HepG2 (cell line): ENCODE measurements at regions not wholly inside any gene's neighbourhood (a gene's known extent, or its start where the extent isn't known, plus 50 kb on each side); places are given as distances from the start of the nearest gene placed in this dataset.

ENCODE experiments used
- ATAC-seq: fragments of 200-7000 bp; cut with Tn5 transposase; 3 replicates; pipeline ENCODE4 v1.9.1; 2020; ENCODE audit warnings: mild to moderate bottlenecking, moderate library complexity
- BruUV-seq: library from RNA; stranded (reverse); fragments of 400-500 nt; replicated peaks from 2 replicates; lab custom pipeline; 2021; lab: Mats Ljungman, UMichigan
- CTCF ChIA-PET: fragments of 300-600 bp; formaldehyde crosslinking; extraction: SDS; loops from one replicate; lab custom pipeline; 2021; ENCODE audit warnings: low total read pairs, inconsistent platforms, low intra/inter-chr PET ratio; lab: Yijun Ruan, JAX
- POLR2A ChIA-PET: fragments of 350-600 bp; sonication (Branson Sonifier 250); formaldehyde crosslinking; loops from one replicate; lab custom pipeline; 2020; ENCODE audit warnings: antibody characterized with exemption, inconsistent platforms; lab: Yijun Ruan, JAX
- DNase-seq: peaks from one replicate; pipeline ENCODE4 v3.0.0-alpha.2; 2015; ENCODE audit warnings: low spot score
- FAIRE-seq: peaks from 3 replicates; lab custom pipeline; 2011; peaks lifted over from hg19 to GRCh38; lab: Jason Lieb, UNC
- H2AFZ ChIP-seq: one replicate; pipeline ENCODE4 v1.6.1; 2011; ENCODE audit warnings: low read length, inconsistent platforms
- H3K27ac ChIP-seq: fragments of 300-600 bp; 3 replicates; pipeline ENCODE4 v1.8.0; 2011; ENCODE audit warnings: mixed run types, mild to moderate bottlenecking, mixed read lengths, low read length, inconsistent platforms; ENCODE audit not compliant: insufficient read depth; ENCODE audit errors: extremely low read length
- H3K27me3 ChIP-seq, 2 experiments: fragments of 200-600 bp in 1 of 2; 2 replicates in 1 of 2; 3 replicates in 1 of 2; pipeline versions ENCODE4 v1.6.0 to v1.8.0; 2011; ENCODE audit warnings: low read length in 2 of 2, mild to moderate bottlenecking in 2 of 2, moderate library complexity in 2 of 2, inconsistent platforms in 1 of 2; ENCODE audit not compliant: insufficient read depth in 2 of 2, control insufficient read depth in 1 of 2
- H3K36me3 ChIP-seq, 2 experiments: fragments of 200-600 bp in 1 of 2; replicated peaks in 1 of 2; 2 replicates in 1 of 2; 3 replicates in 1 of 2; pipeline versions ENCODE4 v1.5.1 to v1.8.0; 2011; ENCODE audit warnings: low read length in 2 of 2, inconsistent platforms in 1 of 2; ENCODE audit not compliant: insufficient read depth in 2 of 2, control insufficient read depth in 1 of 2
- H3K4me1 ChIP-seq: 2 replicates; pipeline ENCODE4 v1.5.1; 2012; ENCODE audit warnings: low read length, inconsistent platforms; ENCODE audit not compliant: insufficient read depth
- H3K4me2 ChIP-seq: 2 replicates; pipeline ENCODE4 v1.6.0; 2011; ENCODE audit warnings: low read depth, low read length, inconsistent platforms
- H3K4me3 ChIP-seq, 3 experiments: fragments of 200-600 bp in 1 of 3; sonication (generic), shearing (Covaris generic) in 1 of 3; replicated peaks in 1 of 3; 2 replicates each; pipeline ENCODE4 v1.5.1; 2011 to 2016; ENCODE audit warnings: low read length in 3 of 3, inconsistent platforms in 2 of 3, low read depth in 2 of 3, mild to moderate bottlenecking in 2 of 3, control low read depth in 1 of 3, mixed read lengths in 1 of 3; ENCODE audit not compliant: insufficient read depth in 1 of 3
- H3K79me2 ChIP-seq: one replicate; pipeline ENCODE4 v1.6.1; 2011; ENCODE audit warnings: low read length, inconsistent platforms; ENCODE audit not compliant: insufficient read depth
- H3K9ac ChIP-seq: 2 replicates; pipeline ENCODE4 v1.6.0; 2011; ENCODE audit warnings: mild to moderate bottlenecking, low read depth, low read length, inconsistent platforms; ENCODE audit not compliant: insufficient read depth
- H3K9me3 ChIP-seq: 2 replicates; pipeline ENCODE4 v1.5.1; 2012; ENCODE audit warnings: mild to moderate bottlenecking, low read length
- H4K20me1 ChIP-seq: 2 replicates; pipeline ENCODE4 v1.6.0; 2011; ENCODE audit warnings: inconsistent platforms, mild to moderate bottlenecking, low read length, moderate library complexity; ENCODE audit not compliant: insufficient read depth
- ARNT ChIP-seq: fragments of 450-650 bp; IDR thresholded peaks from 2 replicates; pipeline ENCODE4 v1.6.1; 2017
- KLF9 ChIP-seq: IDR thresholded peaks from 2 replicates; pipeline ENCODE4 v1.6.1; 2016; ENCODE audit warnings: low read depth
- NFYC ChIP-seq: IDR thresholded peaks from 2 replicates; pipeline ENCODE4 v1.6.1; 2016; ENCODE audit warnings: missing genetic modification reagents, missing compliant biosample characterization
- SAP130 ChIP-seq: IDR thresholded peaks from 2 replicates; pipeline ENCODE4 v1.6.1; 2016; ENCODE audit warnings: low read depth
- ZKSCAN1 ChIP-seq: fragments of 150-350 bp; IDR thresholded peaks from 2 replicates; pipeline ENCODE4 v1.6.1; 2014; ENCODE audit warnings: low read length
- ZNF251 ChIP-seq: sonication (generic); formaldehyde crosslinking; IDR thresholded peaks from 2 replicates; pipeline ENCODE4 v1.9.0; 2021; ENCODE audit warnings: mild to moderate bottlenecking, missing genetic modification reagents
- ZNF33A ChIP-seq: sonication (generic); formaldehyde crosslinking; IDR thresholded peaks from 2 replicates; pipeline ENCODE4 v1.5.1; 2020; ENCODE audit warnings: missing genetic modification reagents, mild to moderate bottlenecking, moderate library complexity, borderline replicate concordance
- ZNF432 ChIP-seq: sonication (generic); formaldehyde crosslinking; IDR thresholded peaks from 2 replicates; pipeline ENCODE4 v1.5.0; 2020; ENCODE audit warnings: missing genetic modification reagents, mild to moderate bottlenecking, borderline replicate concordance
- ZNF510 ChIP-seq: sonication (generic); formaldehyde crosslinking; IDR thresholded peaks from 2 replicates; pipeline ENCODE4 v1.4.0; 2020; ENCODE audit warnings: low read depth, mild to moderate bottlenecking, missing genetic modification reagents
- ZNF720 ChIP-seq: sonication (generic); formaldehyde crosslinking; IDR thresholded peaks from 2 replicates; pipeline ENCODE4 v1.4.0; 2020; ENCODE audit warnings: missing genetic modification reagents
- ZNF878 ChIP-seq: sonication (generic); formaldehyde crosslinking; IDR thresholded peaks from 2 replicates; pipeline ENCODE4 v1.8.1; 2023; ENCODE audit warnings: mild to moderate bottlenecking, missing genetic modification reagents, moderate library complexity
- WGBS: methylation state at CpG from one replicate; pipeline ENCODE4 v1.1.6; 2017; ENCODE audit warnings: low lambda C conversion rate; 5-methylcytosine and 5-hydroxymethylcytosine counted together
- in situ Hi-C: cut with HindIII; loops from 2 replicates; pipeline ENCODE4 v1.10.0; 2017; ENCODE audit warnings: low pct_unique_long_range_greater_than_20kb; ENCODE audit not compliant: extremely low pct_ligation_motif_present
- intact Hi-C: fragments of 100-400 bp; cut with micrococcal nuclease; formaldehyde crosslinking; loops from one replicate; pipeline ENCODE4 v1.10.0; 2022; ENCODE audit not compliant: unreplicated experiment
- TF ChIP-seq, protein P1 (sequence below): IDR thresholded peaks from 2 replicates; pipeline ENCODE4 v1.6.1; 2016; ENCODE audit warnings: low read depth
- TF ChIP-seq, protein P2 (sequence below): IDR thresholded peaks from 2 replicates; pipeline ENCODE4 v1.6.1; 2016; ENCODE audit warnings: mild to moderate bottlenecking, missing biosample characterization, missing genetic modification reagents
- TF ChIP-seq, protein P3 (sequence below): IDR thresholded peaks from 2 replicates; pipeline ENCODE4 v1.6.1; 2016; ENCODE audit warnings: missing compliant biosample characterization, missing genetic modification reagents, borderline replicate concordance
- TF ChIP-seq, protein P4 (sequence below): sonication (generic); formaldehyde crosslinking; IDR thresholded peaks from 2 replicates; pipeline ENCODE4 v1.4.0; 2020; ENCODE audit warnings: missing genetic modification reagents
- TF ChIP-seq, protein P5 (sequence below): sonication (generic); formaldehyde crosslinking; IDR thresholded peaks from 2 replicates; pipeline ENCODE4 v1.4.0; 2020; ENCODE audit warnings: mild to moderate bottlenecking, missing genetic modification reagents

DNA sequence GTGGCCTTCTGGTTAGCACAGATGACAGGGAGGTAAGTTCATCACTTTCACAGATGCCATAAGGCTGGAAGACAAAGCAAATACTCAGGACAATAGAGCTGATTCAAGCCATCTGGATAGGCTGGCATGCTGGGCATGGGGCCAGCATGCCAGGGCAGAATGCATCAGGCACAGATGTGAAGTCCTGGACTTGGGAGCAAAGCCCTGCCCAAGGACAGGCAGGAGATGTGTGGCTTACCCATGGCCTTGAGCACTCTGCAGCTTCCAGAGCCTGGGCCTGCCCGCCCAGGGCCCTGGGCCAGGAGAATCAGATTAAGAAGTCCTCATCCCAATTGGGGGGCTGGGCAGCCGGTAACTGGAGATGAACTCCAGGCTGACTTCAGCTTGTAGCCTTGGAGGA, 135.7 kb upstream of the ZC3H12A start:
- no peaks in the 10 kb centered on the region for H3K36me3 ChIP-seq
- 20% methylated on average over 1 of the region's 2 CpGs for WGBS
- H3K9ac ChIP-seq, result no peak overlapping the region
- H3K4me1 ChIP-seq, result no peaks in the 10 kb centered on the region
- in situ Hi-C loops (no loop called here), intact Hi-C loops (no loop called here)
- no peaks in the 10 kb centered on the region for H3K79me2 ChIP-seq
- peaks cover 0 to 5% of the 10 kb centered on the region in 2 experiments; a peak in 2 of 5 replicates for H3K27me3 ChIP-seq
- no TSS peak for BruUV-seq
- no peak for FAIRE-seq
- H3K9me3 ChIP-seq, result no peaks in the 10 kb centered on the region
- ATAC-seq, result no peak
- no peak for DNase-seq
- TF ChIP-seq SAP130 (CRISPR knock-in tag), result no peak
- TF ChIP-seq, protein P1, sequence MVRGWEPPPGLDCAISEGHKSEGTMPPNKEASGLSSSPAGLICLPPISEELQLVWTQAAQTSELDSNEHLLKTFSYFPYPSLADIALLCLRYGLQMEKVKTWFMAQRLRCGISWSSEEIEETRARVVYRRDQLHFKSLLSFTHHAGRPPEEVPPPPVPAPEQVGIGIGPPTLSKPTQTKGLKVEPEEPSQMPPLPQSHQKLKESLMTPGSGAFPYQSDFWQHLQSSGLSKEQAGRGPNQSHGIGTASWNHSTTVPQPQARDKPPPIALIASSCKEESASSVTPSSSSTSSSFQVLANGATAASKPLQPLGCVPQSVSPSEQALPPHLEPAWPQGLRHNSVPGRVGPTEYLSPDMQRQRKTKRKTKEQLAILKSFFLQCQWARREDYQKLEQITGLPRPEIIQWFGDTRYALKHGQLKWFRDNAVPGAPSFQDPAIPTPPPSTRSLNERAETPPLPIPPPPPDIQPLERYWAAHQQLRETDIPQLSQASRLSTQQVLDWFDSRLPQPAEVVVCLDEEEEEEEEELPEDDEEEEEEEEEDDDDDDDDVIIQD (CRISPR knock-in tag), result no peak
- TF ChIP-seq NFYC, result no peak
- TF ChIP-seq ZNF251 (CRISPR knock-in tag), result no peak
- TF ChIP-seq KLF9 (CRISPR knock-in tag), result no peak
- ChIA-PET CTCF (no interaction called here), POLR2A (no interaction called here)
- H4K20me1 ChIP-seq, result no peaks in the 10 kb centered on the region
- H3K4me2 ChIP-seq, result no peak overlapping the region
- H2AFZ ChIP-seq, result no peak overlapping the region
- H3K27ac ChIP-seq, result no peak overlapping the region
- no peak overlapping the region for H3K4me3 ChIP-seq

DNA sequence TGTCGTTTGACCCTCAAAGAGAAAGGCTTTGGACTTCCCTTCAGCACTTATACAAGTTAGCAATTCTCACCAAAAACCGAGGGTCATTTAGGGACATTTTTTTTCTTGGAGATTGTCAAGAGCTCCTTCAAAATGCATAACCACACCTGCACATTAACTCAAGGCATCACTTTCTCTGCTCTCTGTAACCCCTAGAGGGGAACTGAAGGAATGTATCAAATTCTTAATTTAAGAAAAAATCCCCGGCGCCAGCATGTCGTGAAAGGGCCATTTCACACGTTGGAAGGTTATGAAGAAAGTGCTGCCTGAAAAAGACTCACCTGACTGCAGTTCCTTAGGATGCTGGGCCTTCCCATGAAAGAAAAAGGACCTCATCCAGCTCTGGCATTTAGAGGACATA, 131.6 kb upstream of the ZC3H12A start:
- no peak for FAIRE-seq
- H3K4me3 ChIP-seq, result no peak overlapping the region
- POLR2A ChIA-PET, result no interaction called here
- TF ChIP-seq ZNF510 (CRISPR knock-in tag) (no peak), ZNF33A (no peak), ZNF878 (CRISPR knock-in tag) (no peak), ZNF432 (CRISPR knock-in tag) (no peak), ZKSCAN1 (no peak), ZNF720 (no peak), ARNT (no peak)
- TF ChIP-seq, protein P2, sequence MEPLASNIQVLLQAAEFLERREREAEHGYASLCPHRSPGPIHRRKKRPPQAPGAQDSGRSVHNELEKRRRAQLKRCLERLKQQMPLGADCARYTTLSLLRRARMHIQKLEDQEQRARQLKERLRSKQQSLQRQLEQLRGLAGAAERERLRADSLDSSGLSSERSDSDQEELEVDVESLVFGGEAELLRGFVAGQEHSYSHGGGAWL, result no peak
- TF ChIP-seq, protein P3, sequence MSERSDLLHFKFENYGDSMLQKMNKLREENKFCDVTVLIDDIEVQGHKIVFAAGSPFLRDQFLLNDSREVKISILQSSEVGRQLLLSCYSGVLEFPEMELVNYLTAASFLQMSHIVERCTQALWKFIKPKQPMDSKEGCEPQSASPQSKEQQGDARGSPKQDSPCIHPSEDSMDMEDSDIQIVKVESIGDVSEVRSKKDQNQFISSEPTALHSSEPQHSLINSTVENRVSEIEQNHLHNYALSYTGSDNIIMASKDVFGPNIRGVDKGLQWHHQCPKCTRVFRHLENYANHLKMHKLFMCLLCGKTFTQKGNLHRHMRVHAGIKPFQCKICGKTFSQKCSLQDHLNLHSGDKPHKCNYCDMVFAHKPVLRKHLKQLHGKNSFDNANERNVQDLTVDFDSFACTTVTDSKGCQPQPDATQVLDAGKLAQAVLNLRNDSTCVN (CRISPR knock-in tag), result no peak
- TF ChIP-seq, protein P4, sequence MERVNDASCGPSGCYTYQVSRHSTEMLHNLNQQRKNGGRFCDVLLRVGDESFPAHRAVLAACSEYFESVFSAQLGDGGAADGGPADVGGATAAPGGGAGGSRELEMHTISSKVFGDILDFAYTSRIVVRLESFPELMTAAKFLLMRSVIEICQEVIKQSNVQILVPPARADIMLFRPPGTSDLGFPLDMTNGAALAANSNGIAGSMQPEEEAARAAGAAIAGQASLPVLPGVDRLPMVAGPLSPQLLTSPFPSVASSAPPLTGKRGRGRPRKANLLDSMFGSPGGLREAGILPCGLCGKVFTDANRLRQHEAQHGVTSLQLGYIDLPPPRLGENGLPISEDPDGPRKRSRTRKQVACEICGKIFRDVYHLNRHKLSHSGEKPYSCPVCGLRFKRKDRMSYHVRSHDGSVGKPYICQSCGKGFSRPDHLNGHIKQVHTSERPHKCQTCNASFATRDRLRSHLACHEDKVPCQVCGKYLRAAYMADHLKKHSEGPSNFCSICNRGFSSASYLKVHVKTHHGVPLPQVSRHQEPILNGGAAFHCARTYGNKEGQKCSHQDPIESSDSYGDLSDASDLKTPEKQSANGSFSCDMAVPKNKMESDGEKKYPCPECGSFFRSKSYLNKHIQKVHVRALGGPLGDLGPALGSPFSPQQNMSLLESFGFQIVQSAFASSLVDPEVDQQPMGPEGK, result no peak
- TF ChIP-seq, protein P5, sequence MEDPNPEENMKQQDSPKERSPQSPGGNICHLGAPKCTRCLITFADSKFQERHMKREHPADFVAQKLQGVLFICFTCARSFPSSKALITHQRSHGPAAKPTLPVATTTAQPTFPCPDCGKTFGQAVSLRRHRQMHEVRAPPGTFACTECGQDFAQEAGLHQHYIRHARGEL (CRISPR knock-in tag), result no peak

More for the DNA sequence above, 131.6 kb upstream of the ZC3H12A start:
- Histone ChIP-seq H3K4me1 (no peaks in the 10 kb centered on the region), H3K27ac (no peak overlapping the region), H2AFZ (no peak overlapping the region), H3K27me3 (no peaks in the 10 kb centered on the region; a peak in 1 of 5 replicates), H3K9me3 (no peaks in the 10 kb centered on the region), H3K9ac (no peak overlapping the region), H4K20me1 (no peaks in the 10 kb centered on the region), H3K4me2 (no peak overlapping the region), H3K36me3 (no peaks in the 10 kb centered on the region), H3K79me2 (no peaks in the 10 kb centered on the region)
- CTCF ChIA-PET, result no interaction called here
- intact Hi-C loops, result no loop called here
- in situ Hi-C loops, result no loop called here
- BruUV-seq, result no TSS peak
- DNase-seq, result no peak
- no peak for ATAC-seq
- WGBS, result 22% methylated on average over 6 of the region's 6 CpGs
